Tibial nerve (tissue), 4 donors: ENCODE measurements at regions not wholly inside any gene's neighbourhood (a gene's known extent, or its start where the extent isn't known, plus 50 kb on each side); places are given as distances from the start of the nearest gene placed in this dataset.
"Not testable (repeated sequence)": the region's sequence is repeated elsewhere in the genome, so short reads cannot be mapped to it uniquely, and the experiment has no call there.

ENCODE experiments used
- DNase-seq, 2 donors: peaks; one replicate each; pipeline ENCODE4 v3.0.0-alpha.2; 2019; ENCODE audit warnings: low spot score in 2 of 2
- H3K27ac ChIP-seq, 4 donors: fragments of 200-600 bp; sonication (generic) in 3 of 4; one replicate each; pipeline ENCODE4 v1.5.1; 2017 to 2019; ENCODE audit warnings: mild to moderate bottlenecking in 1 of 4
- H3K27me3 ChIP-seq, 2 donors: fragments of 200-600 bp; sonication (generic) in 1 of 2; one replicate each; pipeline versions ENCODE4 v1.5.1 to v1.6.0; 2017 to 2019
- H3K36me3 ChIP-seq, 3 donors: fragments of 200-600 bp; sonication (generic); one replicate each; pipeline ENCODE4 v1.5.1; 2018 to 2019
- H3K4me1 ChIP-seq, 4 donors: fragments of 200-600 bp; sonication (generic) in 3 of 4; one replicate each; pipeline ENCODE4 v1.5.1; 2017 to 2019
- H3K4me3 ChIP-seq, 4 donors: fragments of 200-600 bp; sonication (generic) in 3 of 4; one replicate each; pipeline ENCODE4 v1.5.1; 2017 to 2019; ENCODE audit warnings: mild to moderate bottlenecking in 1 of 4, moderate library complexity in 1 of 4
- H3K9me3 ChIP-seq, 4 donors: fragments of 200-600 bp; sonication (generic) in 3 of 4; one replicate each; pipeline ENCODE4 v1.5.1; 2017 to 2019
- CTCF ChIP-seq, 5 experiments: fragments of 200-600 bp in 3 of 5; fragments of 450-650 bp in 2 of 5; sonication (generic) in 3 of 5; IDR thresholded peaks; one replicate each; pipeline ENCODE4 v1.5.1; 2016 to 2019; ENCODE audit warnings: antibody characterized with exemption in 5 of 5, mild to moderate bottlenecking in 3 of 5, moderate library complexity in 2 of 5
- EP300 ChIP-seq, 2 donors: sonication (generic); formaldehyde crosslinking; IDR thresholded peaks; one replicate each; pipeline ENCODE4 v1.6.1; 2017; ENCODE audit warnings: antibody characterized with exemption in 2 of 2, mild to moderate bottlenecking in 1 of 2
- POLR2A ChIP-seq, 2 donors: fragments of 450-650 bp; IDR thresholded peaks; one replicate each; pipeline ENCODE4 v1.6.1; 2017; ENCODE audit warnings: antibody characterized with exemption in 2 of 2, mild to moderate bottlenecking in 2 of 2, moderate library complexity in 2 of 2
- WGBS, 2 donors: methylation state at CpG; one replicate each; pipeline ENCODE4 v1.1.5; 2018; 5-methylcytosine and 5-hydroxymethylcytosine counted together

GRCh38 chr2:150204451-150204850 lies 283.0 kb downstream of the RND3 start:
- no peak for TF ChIP-seq POLR2A (IDR thresholded peaks at IDR 0.05)
- TF ChIP-seq CTCF (IDR thresholded peaks at IDR 0.05): no peak
- TF ChIP-seq EP300 (IDR thresholded peaks at IDR 0.05): no peak
- H3K9me3 ChIP-seq: no peaks in the 10 kb centered on the region
- H3K4me1 ChIP-seq: no peaks in the 10 kb centered on the region
- H3K4me3 ChIP-seq: no peak overlapping the region
- H3K27me3 ChIP-seq: no peaks in the 10 kb centered on the region
- no peak overlapping the region for H3K27ac ChIP-seq
- no peak for DNase-seq
- 40 to 49% methylated on average over 3 of the region's 3 CpGs for WGBS, 2 donors
- H3K36me3 ChIP-seq: no peaks in the 10 kb centered on the region

- not testable (repeated sequence) for H3K27ac ChIP-seq
Observed at GRCh38 chr2:150194816-150195215, 292.7 kb downstream of the RND3 start.

GRCh38 chr2:150192701-150193100 lies 294.8 kb downstream of the RND3 start:
- Histone ChIP-seq H3K27ac (no peak overlapping the region), H3K4me3 (no peak overlapping the region), H3K27me3 (no peaks in the 10 kb centered on the region), H3K4me1 (no peaks in the 10 kb centered on the region), H3K9me3 (peaks cover 0 to 3% (median 0%) of the 10 kb centered on the region in 4 donors), H3K36me3 (no peaks in the 10 kb centered on the region)
- 98 to 99% methylated on average over 6 of the region's 6 CpGs for WGBS, 2 donors
- TF ChIP-seq CTCF (IDR thresholded peaks at IDR 0.05) (no peak), POLR2A (IDR thresholded peaks at IDR 0.05) (no peak), EP300 (IDR thresholded peaks at IDR 0.05) (no peak)
- DNase-seq: no peak

More at GRCh38 chr2:150194816-150195215, 292.7 kb downstream of the RND3 start:
- H3K4me1 ChIP-seq, H3K27me3 ChIP-seq, DNase-seq, H3K4me3 ChIP-seq, H3K36me3 ChIP-seq, H3K9me3 ChIP-seq: not testable (repeated sequence)
- WGBS, 2 donors: 65 to 84% methylated on average over 1 of the region's 1 CpG

GRCh38 chr2:150191349-150191748 lies 296.1 kb downstream of the RND3 start:
- WGBS, 2 donors: 43% methylated on average over 4 of the region's 4 CpGs
- TF ChIP-seq CTCF (IDR thresholded peaks at IDR 0.05): no peak
- TF ChIP-seq EP300 (IDR thresholded peaks at IDR 0.05): no peak
- TF ChIP-seq POLR2A (IDR thresholded peaks at IDR 0.05): no peak
- Histone ChIP-seq H3K4me3 (no peak overlapping the region), H3K36me3 (no peaks in the 10 kb centered on the region), H3K9me3 (peaks cover 0 to 2% (median 0%) of the 10 kb centered on the region in 4 donors), H3K27me3 (no peaks in the 10 kb centered on the region), H3K27ac (no peak overlapping the region), H3K4me1 (no peaks in the 10 kb centered on the region)
- no peak for DNase-seq

- DNase-seq: no peak
- TF ChIP-seq EP300 (IDR thresholded peaks at IDR 0.05) (no peak), CTCF (IDR thresholded peaks at IDR 0.05) (no peak), POLR2A (IDR thresholded peaks at IDR 0.05) (no peak)
- WGBS, 2 donors: 91 to 95% methylated on average over 1 of the region's 1 CpG
- Histone ChIP-seq H3K36me3 (no peaks in the 10 kb centered on the region), H3K4me1 (no peaks in the 10 kb centered on the region), H3K9me3 (no peaks in the 10 kb centered on the region), H3K27ac (no peak overlapping the region), H3K27me3 (no peaks in the 10 kb centered on the region), H3K4me3 (no peak overlapping the region)
Observed at GRCh38 chr2:150190546-150190945, 296.9 kb downstream of the RND3 start.

- DNase-seq: no peak
- no peak overlapping the region for H3K4me3 ChIP-seq
- TF ChIP-seq POLR2A (IDR thresholded peaks at IDR 0.05): no peak
- no peak for TF ChIP-seq CTCF (IDR thresholded peaks at IDR 0.05)
- TF ChIP-seq EP300 (IDR thresholded peaks at IDR 0.05): no peak
- no peaks in the 10 kb centered on the region for H3K9me3 ChIP-seq
- 77% methylated on average over 2 of the region's 2 CpGs for WGBS, 2 donors
- no peaks in the 10 kb centered on the region for H3K36me3 ChIP-seq
- H3K27me3 ChIP-seq: no peaks in the 10 kb centered on the region
- H3K27ac ChIP-seq: no peak overlapping the region
- H3K4me1 ChIP-seq: no peaks in the 10 kb centered on the region
Observed at GRCh38 chr2:150188800-150189199, 298.7 kb downstream of the RND3 start.
